Lower leg skin (tissue), 3 donors: ENCODE measurements at regions not wholly inside any gene's neighbourhood (a gene's known extent, or its start where the extent isn't known, plus 50 kb on each side); places are given as distances from the start of the nearest gene placed in this dataset.

Experiments
- CTCF ChIP-seq, 3 donors: fragments of 450-650 bp; IDR thresholded peaks; one replicate each; pipeline ENCODE4 v1.5.1; 2016; ENCODE audit warnings: antibody characterized with exemption in 3 of 3, mild to moderate bottlenecking in 3 of 3, moderate library complexity in 2 of 3
- POLR2A ChIP-seq, 2 donors: fragments of 450-650 bp; IDR thresholded peaks; one replicate each; pipeline ENCODE4 v1.6.1; 2016 to 2017; ENCODE audit warnings: antibody characterized with exemption in 2 of 2, mild to moderate bottlenecking in 1 of 2, moderate library complexity in 1 of 2

GRCh38 chr2:66730441-66730840 lies 295.5 kb downstream of the MEIS1 start:
- TF ChIP-seq CTCF (IDR thresholded peaks at IDR 0.05): no peak
- no peak for TF ChIP-seq POLR2A (IDR thresholded peaks at IDR 0.05)
